Smooth muscle cell (in vitro differentiated cells): ENCODE measurements at regions not wholly inside any gene's neighbourhood (a gene's known extent, or its start where the extent isn't known, plus 50 kb on each side); places are given as distances from the start of the nearest gene placed in this dataset.

Source experiments
- DNase-seq: peaks from one replicate; lab custom pipeline; 2025; ENCODE audit not compliant: unreplicated experiment; lab: John Stamatoyannopoulos, UW
- H2AFZ ChIP-seq: fragments of 200-600 bp; sonication (generic); 2 replicates; pipeline ENCODE4 v1.6.0; 2016; ENCODE audit warnings: antibody characterized with exemption, low read depth, mild to moderate bottlenecking
- H3F3A ChIP-seq: fragments of 200-600 bp; sonication (generic); 2 replicates; pipeline ENCODE4 v1.6.0; 2017; ENCODE audit warnings: antibody characterized with exemption, low read depth
- H3K27ac ChIP-seq: fragments of 200-600 bp; sonication (generic); 2 replicates; pipeline ENCODE4 v1.5.1; 2016; ENCODE audit warnings: low read depth, mild to moderate bottlenecking
- H3K27me3 ChIP-seq: fragments of 200-600 bp; sonication (generic); 2 replicates; pipeline ENCODE4 v1.6.1; 2016; ENCODE audit warnings: low read depth, mild to moderate bottlenecking
- H3K36me3 ChIP-seq: fragments of 200-600 bp; sonication (generic); 2 replicates; pipeline ENCODE4 v1.5.1; 2016; ENCODE audit warnings: low read depth
- H3K4me1 ChIP-seq: fragments of 200-600 bp; sonication (generic); 2 replicates; pipeline ENCODE4 v1.5.1; 2016; ENCODE audit warnings: low read depth
- H3K4me2 ChIP-seq: fragments of 200-600 bp; sonication (generic); 2 replicates; pipeline ENCODE4 v1.6.0; 2016; ENCODE audit warnings: mild to moderate bottlenecking
- H3K4me3 ChIP-seq: fragments of 200-600 bp; sonication (generic); 2 replicates; pipeline ENCODE4 v1.5.1; 2016; ENCODE audit warnings: mild to moderate bottlenecking
- H3K79me2 ChIP-seq: fragments of 200-600 bp; sonication (generic); 2 replicates; pipeline ENCODE4 v1.6.0; 2016; ENCODE audit warnings: low read depth, mild to moderate bottlenecking
- H3K9ac ChIP-seq: fragments of 200-600 bp; sonication (generic); 2 replicates; pipeline ENCODE4 v1.6.0; 2016; ENCODE audit warnings: low read depth
- H3K9me3 ChIP-seq: fragments of 200-600 bp; sonication (generic); replicated peaks from 2 replicates; pipeline ENCODE4 v1.5.1; 2016; ENCODE audit warnings: low read depth
- H4K20me1 ChIP-seq: fragments of 200-600 bp; sonication (generic); 2 replicates; pipeline ENCODE4 v1.6.0; 2016; ENCODE audit warnings: low read depth
- CTCF ChIP-seq: fragments of 200-600 bp; sonication (generic); IDR thresholded peaks from 2 replicates; pipeline ENCODE4 v1.5.1; 2017; ENCODE audit warnings: borderline replicate concordance, mild to moderate bottlenecking, antibody characterized with exemption; ENCODE audit not compliant: insufficient read depth, poor library complexity, severe bottlenecking
- WGBS: methylation state at CpG from one replicate; pipeline ENCODE4 v1.1.7; 2016; ENCODE audit warnings: low lambda C conversion rate; 5-methylcytosine and 5-hydroxymethylcytosine counted together

- H3K4me2 ChIP-seq: peak overlapping the region; percentile 77
- peak overlapping the region; percentile 82 for H2AFZ ChIP-seq
- H3K4me1 ChIP-seq: peaks cover 18% of the 10 kb centered on the region
- whole genome bisulfite sequencing: 38% methylated on average over 6 of the region's 6 CpGs
- no peak for TF ChIP-seq CTCF
- H3K36me3 ChIP-seq: no peaks in the 10 kb centered on the region
- DNase-seq: no peak
- H3K4me3 ChIP-seq: no peak overlapping the region
- no peaks in the 10 kb centered on the region for H3K27me3 ChIP-seq
- no peaks in the 10 kb centered on the region for H4K20me1 ChIP-seq
- H3K79me2 ChIP-seq: no peaks in the 10 kb centered on the region
- H3K9me3 ChIP-seq: no peaks in the 10 kb centered on the region
- H3K9ac ChIP-seq: no peak overlapping the region
- peak overlapping the region; percentile 57 for H3K27ac ChIP-seq
- H3F3A ChIP-seq: peaks cover 16% of the 10 kb centered on the region
Observed at GRCh38 chr2:217433522-217433921, 569.3 kb downstream of the TNS1 start.

GRCh38 chr2:217431577-217432269, 571.1 kb downstream of the TNS1 start:
- peak overlapping the region; percentile 20 for H3K4me2 ChIP-seq
- peak overlapping the region; percentile 45 for H2AFZ ChIP-seq
- H3K27ac ChIP-seq: no peak overlapping the region
- H3K36me3 ChIP-seq: no peaks in the 10 kb centered on the region
- no peak for TF ChIP-seq CTCF
- peaks cover 18% of the 10 kb centered on the region for H3K4me1 ChIP-seq
- WGBS: 66% methylated on average over 7 of the region's 7 CpGs
- no peak overlapping the region for H3K4me3 ChIP-seq
- no peaks in the 10 kb centered on the region for H4K20me1 ChIP-seq
- no peak for DNase-seq
- no peaks in the 10 kb centered on the region for H3K79me2 ChIP-seq
- peaks cover 16% of the 10 kb centered on the region for H3F3A ChIP-seq
- H3K9ac ChIP-seq: no peak overlapping the region
- H3K27me3 ChIP-seq: no peaks in the 10 kb centered on the region
- no peaks in the 10 kb centered on the region for H3K9me3 ChIP-seq

GRCh38 chr2:217430916-217431576, 571.2 kb upstream of the TNP1 start:
- 53% methylated on average over 3 of the region's 3 CpGs for WGBS
- peaks cover 18% of the 10 kb centered on the region for H3K4me1 ChIP-seq
- no peak overlapping the region for H3K9ac ChIP-seq
- no peak overlapping the region for H3K4me3 ChIP-seq
- no peak overlapping the region for H2AFZ ChIP-seq
- no peaks in the 10 kb centered on the region for H3K79me2 ChIP-seq
- H3K36me3 ChIP-seq: no peaks in the 10 kb centered on the region
- no peak for DNase-seq
- H3K9me3 ChIP-seq: no peaks in the 10 kb centered on the region
- no peaks in the 10 kb centered on the region for H4K20me1 ChIP-seq
- TF ChIP-seq CTCF: no peak
- no peaks in the 10 kb centered on the region for H3K27me3 ChIP-seq
- H3K27ac ChIP-seq: peak overlapping the region; percentile 57
- peaks cover 16% of the 10 kb centered on the region for H3F3A ChIP-seq
- no peak overlapping the region for H3K4me2 ChIP-seq
